GM18870 (cell line): ENCODE measurements at regions not wholly inside any gene's neighbourhood (a gene's known extent, or its start where the extent isn't known, plus 50 kb on each side); places are given as distances from the start of the nearest gene placed in this dataset.
"Not testable (repeated sequence)": the region's sequence is repeated elsewhere in the genome, so short reads cannot be mapped to it uniquely, and the experiment has no call there.

Experiments
- ATAC-seq: cut with Tn5 transposase; IDR thresholded peaks from one replicate; pipeline ENCODE4 v1.9.1; 2021; ENCODE audit warnings: moderate library complexity; ENCODE audit not compliant: unreplicated experiment

DNA sequence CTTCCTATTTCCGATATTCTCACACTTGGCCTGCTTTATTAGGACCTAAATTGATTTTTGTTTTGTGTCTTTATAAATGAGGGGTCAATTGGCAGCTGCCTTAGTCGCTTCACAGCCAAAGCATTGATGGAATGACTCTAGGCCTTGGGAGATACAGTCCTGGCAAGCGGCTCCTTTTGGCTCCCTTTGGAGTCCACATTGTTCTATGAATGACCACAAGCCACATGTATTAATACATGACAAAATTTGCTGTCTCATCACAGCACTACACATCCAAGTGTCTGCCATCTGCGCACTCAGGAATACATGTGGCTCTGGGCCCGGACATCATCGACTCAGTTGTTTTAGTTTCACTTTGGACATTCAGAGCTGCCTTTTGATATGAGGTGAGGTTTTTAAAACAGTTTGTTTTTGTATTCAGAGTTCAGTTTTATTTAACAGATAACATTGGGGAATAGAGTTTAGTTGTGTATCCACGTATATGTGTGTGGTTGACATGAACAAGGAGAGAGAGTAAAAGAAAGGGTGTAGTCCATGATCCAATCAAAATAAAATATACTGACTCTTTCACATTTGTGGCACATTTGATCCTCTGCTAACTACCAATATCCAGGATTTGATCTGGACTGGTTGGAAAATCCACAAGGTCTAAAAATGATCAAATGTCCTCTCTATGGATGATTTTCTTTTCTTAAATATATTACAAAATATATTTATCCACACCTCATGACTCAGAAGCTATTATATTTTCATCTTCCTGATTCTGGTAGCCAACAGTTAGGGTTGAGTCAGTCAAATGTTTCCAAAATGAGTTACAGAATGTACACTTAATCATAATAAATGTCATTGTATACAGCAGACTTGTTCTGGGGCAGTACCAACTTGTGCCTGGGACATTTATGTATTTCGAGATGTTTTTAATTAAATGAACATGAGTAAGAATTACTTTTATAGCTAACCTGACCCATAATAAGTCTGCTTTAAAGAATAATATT, 114.0 kb upstream of the MTAP start:
- no peak for ATAC-seq

DNA sequence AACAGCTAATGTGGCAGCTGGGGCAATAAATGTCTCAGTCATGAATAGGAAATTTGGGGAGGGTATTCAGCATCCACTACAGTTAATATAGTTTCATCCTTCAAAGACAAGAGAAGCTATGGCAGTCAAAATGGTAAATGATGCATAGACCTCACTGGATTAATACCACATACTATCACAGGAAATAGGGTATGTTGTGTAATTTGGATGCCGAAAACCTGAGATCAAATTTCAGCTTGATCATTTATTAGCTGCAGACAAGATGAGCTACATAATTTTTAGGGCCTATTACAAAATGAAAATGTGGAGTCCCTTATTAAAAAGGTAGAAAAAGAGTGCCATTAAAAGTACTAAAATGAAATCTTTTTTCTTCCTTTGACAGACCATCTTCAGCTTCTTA, 112.6 kb upstream of the MTAP start:
- no peak for ATAC-seq

DNA sequence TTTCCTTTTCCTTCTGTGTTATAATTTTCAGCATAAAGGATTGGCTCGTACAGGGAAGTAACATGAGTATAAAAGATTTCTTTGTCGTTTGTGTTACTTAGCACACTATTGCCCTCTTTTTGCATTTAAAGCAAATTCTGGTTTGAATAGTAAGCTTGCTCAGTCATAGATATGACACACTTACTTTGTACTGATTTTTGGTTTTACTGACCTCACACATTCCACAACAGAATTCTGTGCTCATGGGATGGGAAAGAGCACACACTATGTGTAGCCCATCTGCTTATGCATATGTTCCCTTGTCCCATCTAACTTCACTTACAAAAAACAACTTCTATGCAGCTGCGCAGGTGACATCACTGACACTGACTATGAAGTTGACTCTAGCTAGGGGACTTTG, 111.9 kb upstream of the MTAP start:
- no peak for ATAC-seq

DNA sequence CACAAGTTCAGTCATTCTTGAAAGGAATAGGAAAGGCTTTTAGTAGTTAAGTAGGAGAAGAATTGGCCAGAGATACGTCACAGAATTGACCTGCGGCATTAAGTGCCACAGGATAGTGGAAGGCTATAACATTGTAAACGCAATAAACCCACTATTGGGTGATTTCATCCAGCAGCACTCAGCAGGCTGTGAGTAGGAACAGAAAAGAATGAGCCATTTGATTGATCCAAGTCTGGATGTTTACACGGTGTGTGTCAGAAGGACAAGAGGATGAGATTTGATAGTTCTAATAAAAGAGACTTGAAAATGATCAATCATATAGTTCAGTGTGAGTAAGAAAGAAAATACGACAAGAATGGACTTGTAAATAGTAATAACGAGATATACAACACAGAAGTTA, 110.0 kb upstream of the MTAP start:
- no peak for ATAC-seq

DNA sequence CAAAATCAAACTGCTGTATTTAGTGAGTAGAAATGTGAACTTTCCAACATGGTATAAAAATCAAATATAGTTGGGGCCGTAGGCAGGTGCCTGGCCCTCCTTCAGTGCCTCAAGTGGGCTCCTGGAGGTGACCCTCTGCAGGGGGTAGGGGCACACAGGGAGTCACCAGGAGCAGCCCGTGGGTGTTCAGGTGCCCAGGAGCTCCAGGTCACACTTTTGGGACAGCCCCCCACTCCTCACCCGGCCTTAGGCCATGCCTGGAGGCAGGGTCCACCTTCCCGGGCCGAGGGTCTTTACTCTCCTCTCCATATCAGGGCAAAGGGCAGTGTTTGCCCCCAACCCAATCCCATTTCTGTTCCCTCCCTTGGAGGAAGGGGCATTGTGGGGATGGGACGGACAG, 108.0 kb upstream of the MTAP start:
- ATAC-seq: no peak

DNA sequence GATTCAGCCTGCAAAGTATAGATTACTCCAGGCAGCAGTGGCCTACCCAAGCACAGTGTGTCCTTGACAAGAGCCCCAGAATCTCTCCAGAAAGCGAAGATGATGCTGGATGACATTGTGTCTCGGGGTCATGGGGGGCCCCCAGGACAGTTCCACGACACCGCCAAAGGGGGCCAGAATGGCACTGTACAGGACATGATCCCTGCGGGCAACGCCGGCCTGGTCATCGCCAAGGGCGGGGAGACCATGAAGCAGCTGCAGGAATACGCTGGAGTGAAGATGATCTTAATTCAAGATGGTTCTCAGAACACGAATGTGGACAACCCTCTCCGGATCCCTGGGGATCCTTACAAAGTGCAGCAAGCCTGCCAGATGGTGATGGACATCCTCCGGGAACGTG, 107.0 kb upstream of the MTAP start:
- ATAC-seq: no peak

DNA sequence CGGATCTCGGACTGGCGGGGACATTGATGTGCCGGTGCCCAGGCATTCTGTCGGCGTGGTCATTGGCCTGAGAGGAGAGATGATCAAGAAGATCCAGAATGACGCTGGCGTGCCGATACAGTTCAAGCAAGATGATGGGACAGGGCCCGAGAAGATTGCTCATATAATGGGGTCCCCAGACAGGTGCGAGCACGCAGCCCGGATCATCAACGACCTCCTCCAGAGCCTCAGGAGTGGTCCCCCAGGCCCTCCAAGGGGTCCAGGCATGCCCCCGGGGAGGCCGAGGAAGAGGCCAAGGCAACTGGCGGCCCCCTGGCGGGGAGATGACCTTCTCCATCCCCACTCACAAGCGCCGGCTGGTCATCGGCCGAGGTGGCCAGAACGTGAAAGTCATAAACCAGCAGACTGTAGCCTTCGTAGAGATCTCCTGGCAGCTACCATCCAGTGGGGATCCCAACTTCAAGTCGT, 106.5 kb upstream of the MTAP start:
- no peak for ATAC-seq

DNA sequence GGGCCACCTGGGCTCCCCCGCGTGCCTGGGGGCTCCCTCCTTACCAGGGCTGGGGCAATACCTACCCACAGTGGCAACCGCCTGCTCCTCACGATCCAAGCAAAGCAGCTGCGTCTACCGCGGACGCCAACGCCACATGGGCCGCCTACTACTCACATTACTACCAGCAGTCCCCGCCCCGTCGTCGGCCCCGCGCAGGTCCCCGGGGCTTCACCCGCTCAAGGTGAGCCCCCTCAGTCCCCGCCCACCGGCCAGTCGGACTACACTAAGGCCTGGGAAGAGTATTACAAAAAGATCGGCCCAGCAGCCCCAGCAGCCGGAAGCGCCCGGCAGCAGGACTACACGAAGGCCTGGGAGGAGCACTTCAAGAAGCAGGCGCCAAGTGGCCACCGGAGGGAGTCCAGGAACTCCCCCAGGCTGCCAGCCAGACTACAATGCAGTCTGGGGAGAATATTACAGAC, 106.0 kb upstream of the MTAP start:
- ATAC-seq: no peak

DNA sequence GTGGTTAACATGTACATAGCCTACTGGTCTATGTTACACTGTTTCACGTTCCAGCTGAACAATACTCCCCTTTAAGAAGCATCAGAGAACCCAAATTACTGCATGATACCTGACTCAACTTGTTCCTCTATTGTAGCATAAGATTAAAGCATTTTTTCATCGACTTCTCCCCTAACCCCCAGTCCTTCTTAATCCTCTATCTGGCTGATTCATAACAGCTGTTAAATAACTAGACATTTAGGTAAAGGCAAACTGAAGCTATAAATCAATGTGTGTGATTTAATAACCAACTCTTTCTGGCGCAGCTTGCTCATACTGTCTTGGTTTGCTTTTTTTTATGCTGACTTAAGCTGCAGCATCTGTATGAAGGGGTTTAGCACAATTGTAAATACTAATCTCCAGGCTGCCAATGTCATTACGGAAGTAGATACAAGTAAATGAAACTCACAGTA, 94.2 kb upstream of the MTAP start:
- ATAC-seq: no peak

DNA sequence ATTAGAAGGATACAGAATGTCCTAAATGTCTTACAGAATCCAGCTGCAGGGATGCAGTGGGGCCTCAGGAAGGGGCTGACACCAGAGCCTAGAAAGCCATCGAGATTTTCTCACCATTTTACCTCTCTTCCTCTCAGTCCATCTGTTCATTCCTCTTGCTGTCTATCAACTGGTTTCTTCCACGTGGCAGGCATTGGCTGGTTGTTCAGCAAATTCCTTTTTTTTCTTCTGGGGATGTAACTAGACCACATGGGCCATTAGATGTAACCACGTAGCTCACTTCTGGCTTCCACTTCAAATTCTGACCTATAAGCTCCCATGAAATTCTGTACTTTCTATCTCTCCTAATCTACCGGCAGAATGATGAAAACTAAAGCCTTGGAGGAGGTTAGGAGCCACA, 93.6 kb upstream of the MTAP start:
- ATAC-seq: no peak

DNA sequence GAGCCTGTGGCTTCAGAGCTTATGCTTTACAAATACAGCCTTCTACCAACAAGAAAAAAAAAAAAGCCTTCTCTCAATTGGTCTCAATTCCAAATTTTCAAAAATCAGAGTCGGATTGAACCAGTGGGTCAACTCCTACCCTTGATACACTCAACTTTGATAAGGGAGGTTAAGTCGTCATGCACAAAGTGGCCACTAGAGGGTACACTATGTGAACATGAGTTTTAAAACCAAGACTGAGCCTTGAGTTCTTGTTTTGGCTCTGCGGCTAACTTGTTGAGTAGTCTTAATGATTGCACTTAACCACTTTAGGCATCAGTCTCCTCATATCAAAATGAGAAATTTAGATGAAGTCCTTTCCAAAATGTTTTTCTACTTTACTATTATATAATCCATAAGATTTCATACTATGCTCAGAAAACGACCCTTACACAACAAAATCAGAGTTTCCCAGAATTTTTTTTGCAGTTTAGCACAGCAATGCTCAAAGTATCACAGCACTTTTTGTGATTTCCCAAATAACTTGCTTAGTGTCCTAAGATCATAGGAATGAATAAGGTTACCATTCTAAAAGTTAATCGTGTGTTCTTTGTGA, 92.9 kb upstream of the MTAP start:
- no peak for ATAC-seq

DNA sequence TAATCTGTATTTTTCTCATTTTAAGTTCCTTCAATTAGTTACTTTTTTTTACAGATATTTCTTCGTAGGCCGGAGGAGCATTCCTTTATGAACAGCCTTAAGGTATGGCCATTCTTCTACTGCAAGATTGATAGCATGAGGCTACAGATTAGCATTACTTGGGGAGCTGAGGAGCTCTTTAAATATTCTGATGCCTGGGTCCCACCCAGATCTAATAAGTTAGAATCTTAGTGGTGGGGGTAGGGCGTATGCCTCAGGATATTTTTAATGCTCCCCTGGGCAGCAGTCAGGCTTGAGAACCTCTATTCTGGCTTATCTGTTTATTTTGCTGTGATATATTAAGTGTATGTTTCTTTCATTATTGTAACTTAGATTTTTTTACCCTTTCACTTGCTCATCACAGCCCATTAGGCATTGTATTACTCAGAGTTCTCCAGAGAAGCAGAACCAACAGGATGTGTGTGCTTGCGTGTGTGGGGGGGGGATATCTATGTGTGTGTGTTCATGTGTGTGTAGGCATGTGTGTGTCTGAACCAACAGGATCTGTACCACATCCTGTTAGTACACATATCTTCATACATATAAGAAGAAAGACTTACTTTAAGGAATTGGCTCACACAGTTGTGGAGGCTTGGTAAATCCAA, 91.8 kb upstream of the MTAP start:
- ATAC-seq: no peak

DNA sequence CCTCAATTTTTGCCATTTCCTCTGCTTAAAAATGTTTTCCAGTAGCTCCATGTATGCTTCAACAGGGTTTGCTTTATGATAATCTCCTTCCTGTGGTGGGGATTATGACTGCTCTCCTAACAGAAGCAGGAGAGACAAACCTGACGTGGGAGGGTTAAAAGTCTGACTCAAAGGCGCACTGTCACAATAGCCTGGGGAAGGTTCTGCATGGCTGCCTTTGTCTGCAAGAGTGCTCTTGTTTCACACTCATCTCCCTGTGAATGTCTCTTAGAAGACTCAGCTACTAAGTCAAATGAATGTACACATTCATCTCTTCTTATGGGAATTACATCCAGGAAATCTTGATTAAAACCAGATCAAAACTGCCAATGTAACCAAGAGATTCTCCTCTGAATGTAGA, 90.9 kb upstream of the MTAP start:
- peak; percentile 50 for ATAC-seq

DNA sequence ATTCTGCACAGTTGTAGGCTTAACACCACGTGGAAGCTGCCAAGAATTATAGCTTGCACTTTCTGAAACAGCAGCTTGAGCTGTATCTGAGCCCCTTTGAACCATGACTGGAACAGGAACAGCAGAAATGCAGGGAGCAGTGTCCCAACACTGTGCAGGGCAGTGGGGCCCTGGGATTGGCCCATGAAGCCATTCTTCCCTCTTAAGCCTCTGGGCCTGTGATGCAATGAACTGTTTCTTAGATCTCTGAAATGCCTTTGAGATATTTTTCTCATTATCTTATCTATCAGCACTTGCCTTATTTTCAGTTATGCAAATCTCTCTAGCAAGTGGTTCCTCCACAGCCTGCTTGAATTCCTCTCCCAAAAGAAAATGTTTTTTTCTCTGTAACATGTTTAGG, 87.0 kb upstream of the MTAP start:
- ATAC-seq: no peak

DNA sequence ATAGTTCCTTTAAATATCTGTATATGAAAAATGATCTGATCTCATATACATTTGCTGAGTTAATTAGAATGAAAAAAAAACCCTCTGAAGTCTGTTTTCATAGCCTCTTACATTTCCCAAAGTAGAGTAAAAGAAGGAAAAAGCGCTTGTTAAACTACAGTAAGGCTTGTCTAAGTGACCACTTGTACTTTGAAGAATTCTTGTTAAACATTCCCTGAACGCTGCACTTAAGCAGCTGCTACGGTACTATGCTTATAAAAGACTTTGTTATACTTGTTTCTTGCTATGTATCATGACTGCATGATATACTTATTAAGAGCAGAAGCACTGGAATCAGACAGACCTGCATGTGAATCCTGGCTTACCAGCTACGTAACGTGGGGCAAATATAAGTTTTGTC, 81.7 kb upstream of the MTAP start:
- ATAC-seq: no peak

DNA sequence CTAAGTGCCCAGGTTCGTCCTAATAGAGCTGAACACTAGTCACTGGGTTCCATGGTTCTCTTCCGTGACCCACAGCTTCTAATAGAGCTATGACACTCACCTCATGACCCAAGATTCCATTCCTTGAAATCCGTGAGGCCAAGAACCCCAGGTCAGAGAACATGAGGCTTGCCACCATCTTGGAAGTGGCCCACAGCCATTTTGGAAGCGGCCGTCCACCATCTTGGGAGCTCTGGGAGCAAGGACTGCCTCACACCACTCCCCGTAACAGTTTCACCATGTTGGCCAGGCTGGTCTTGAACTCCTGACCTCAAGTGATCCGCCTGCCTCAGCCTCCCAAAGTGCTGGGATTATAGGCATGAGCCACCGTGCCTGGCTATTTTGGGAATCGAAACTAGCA, 75.0 kb upstream of the MTAP start:
- ATAC-seq: not testable (repeated sequence)

DNA sequence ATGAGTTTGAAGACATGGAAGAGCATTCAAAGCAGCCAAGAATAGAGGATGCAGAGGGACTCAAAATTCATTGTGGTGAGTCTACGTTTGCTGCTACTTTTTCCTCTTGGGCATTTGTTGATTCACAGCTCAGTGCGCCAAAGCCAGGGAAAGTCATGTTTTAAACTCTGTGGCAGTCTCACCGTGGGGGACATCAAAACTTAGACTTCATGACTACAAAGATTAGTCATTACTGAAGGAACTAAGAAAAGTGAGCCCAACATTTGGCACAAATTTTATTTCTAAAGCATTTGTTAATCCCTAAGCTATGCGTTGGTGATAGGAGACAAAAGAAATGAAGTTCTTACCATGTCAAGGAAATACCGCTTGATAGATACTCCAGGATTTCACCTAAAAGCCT, 73.7 kb upstream of the MTAP start:
- no peak for ATAC-seq

DNA sequence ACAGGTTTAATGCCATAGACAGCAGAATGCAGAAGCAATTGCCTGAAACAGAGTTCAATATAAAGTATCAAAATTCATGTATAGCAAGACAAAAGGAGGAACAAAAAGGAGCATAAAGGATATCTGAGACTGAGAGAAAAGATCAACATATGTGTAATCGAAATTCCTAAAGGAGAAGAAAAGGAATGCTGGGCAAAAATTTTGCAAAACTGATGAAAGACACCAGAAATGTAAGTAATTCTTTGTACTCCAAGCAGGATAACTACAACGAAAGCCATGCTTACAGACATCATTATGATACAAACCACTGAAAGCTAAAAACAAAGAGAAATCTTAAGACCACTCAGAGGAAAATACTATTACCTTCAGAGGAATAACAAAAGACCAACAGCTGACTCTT, 72.8 kb upstream of the MTAP start:
- ATAC-seq: no peak

DNA sequence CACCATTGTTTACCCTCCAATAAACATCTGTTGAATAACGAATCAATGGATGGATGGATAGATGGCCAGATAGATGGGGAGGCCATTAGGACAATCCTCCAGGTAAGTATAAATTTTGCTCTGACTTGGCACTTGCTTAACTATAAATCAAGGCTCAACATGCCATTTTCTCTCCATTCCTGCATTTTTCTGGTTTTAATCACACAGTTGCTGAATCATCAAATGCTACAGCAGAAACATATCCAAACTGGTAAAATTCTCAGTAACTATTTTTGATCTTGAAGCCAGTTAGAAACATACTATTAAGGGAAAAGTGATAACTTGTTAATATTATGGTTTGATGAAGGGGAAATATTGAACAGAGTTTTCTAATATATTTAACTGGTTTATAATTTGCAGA, 71.5 kb upstream of the MTAP start:
- ATAC-seq: no peak

DNA sequence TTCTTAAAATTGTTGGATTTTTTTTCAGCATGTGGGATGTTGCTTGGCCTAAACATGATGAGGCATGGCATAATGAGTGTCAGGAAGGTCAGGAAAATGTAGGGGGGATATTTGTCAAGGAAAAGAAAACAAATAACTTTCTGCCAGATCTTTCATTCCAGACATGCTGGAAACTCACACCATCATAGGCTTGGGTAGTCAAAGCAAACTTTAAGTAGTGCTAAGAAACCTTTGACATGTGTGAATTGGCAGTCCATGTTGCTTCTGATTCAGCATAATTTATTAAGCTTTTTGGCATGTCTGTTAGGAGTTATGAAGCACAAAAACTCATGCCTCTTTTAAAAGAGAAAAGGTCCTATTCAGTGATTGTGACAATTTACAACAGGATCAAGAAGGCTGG, 61.3 kb upstream of the MTAP start:
- no peak for ATAC-seq

DNA sequence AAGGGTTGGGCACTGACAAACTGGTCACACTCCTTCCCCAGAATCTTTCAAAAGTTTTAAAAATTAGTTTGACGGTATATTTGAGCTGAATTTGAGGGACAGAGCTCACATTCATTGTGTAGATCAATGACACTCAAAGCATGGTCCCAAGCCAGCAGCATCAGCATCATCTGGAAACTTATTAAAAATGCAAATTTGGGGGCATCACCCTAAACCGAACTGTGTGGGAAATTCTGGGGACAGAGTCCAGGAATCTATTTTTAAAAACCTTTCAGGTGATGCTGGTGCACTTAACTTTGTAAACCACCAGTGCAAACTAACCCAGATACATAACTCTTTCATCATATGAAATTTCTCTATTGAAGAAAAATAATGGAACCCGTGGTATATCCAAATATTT, 58.1 kb upstream of the MTAP start:
- ATAC-seq: peak; percentile 48

DNA sequence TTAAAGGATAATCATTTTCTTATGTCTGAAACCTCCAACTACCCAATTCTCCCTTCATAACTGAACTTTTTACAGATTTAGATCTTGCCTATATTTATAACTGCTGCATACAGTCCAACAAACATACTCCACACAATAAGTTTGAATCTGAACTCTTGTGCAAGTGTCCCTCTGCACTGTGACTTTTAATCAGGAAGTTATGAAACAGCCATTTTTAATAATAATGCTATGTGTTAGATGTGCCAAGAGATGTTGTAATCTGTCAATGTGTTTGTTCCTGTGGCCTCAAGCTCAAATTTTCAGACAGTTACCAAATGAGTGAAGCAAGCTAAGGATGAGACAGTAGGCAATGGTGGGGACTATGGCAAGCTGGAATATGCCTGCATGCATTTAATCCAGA, 57.6 kb upstream of the MTAP start:
- no peak for ATAC-seq
